LNCaP clone FGC (cell line): ENCODE measurements at regions not wholly inside any gene's neighbourhood (a gene's known extent, or its start where the extent isn't known, plus 50 kb on each side); places are given as distances from the start of the nearest gene placed in this dataset.
"Not testable (repeated sequence)": the region's sequence is repeated elsewhere in the genome, so short reads cannot be mapped to it uniquely, and the experiment has no call there.

Experiments used
- DNase-seq: peaks from one replicate; pipeline ENCODE4 v3.0.0-alpha.2; 2011; ENCODE audit warnings: low read depth
- H3K4me3 ChIP-seq: 2 replicates; pipeline ENCODE4 v1.5.1; 2011; ENCODE audit warnings: mild to moderate bottlenecking, low read depth, low read length, control low read depth
- TF ChIP-seq, protein P1 (sequence below): IDR thresholded peaks from 2 replicates; pipeline ENCODE4 v1.5.1; 2012; ENCODE audit warnings: mild to moderate bottlenecking; ENCODE audit not compliant: control insufficient read depth, insufficient read depth; ENCODE audit errors: extremely low read depth

DNA sequence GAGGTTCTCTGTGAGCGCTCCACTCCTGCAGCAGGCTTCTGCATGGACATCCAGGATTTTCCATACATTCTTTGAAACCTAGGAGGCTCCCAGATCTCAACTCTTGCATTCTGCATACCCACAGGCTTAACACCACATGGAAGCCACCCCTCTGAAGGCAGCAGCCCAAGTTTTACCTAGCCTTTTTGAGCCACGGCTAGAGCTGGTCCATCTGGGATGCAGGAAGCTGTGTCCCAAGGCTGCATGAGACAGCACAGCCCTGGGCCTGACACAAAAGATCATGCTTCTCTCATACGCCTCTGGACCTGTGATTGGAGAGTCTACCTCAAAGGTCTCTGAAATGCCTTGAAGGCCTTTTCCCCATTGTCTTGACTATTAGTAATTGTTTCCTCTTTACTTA is 53.6 kb upstream of the RPRM start:
- DNase-seq = no peak
- TF ChIP-seq, protein P1, sequence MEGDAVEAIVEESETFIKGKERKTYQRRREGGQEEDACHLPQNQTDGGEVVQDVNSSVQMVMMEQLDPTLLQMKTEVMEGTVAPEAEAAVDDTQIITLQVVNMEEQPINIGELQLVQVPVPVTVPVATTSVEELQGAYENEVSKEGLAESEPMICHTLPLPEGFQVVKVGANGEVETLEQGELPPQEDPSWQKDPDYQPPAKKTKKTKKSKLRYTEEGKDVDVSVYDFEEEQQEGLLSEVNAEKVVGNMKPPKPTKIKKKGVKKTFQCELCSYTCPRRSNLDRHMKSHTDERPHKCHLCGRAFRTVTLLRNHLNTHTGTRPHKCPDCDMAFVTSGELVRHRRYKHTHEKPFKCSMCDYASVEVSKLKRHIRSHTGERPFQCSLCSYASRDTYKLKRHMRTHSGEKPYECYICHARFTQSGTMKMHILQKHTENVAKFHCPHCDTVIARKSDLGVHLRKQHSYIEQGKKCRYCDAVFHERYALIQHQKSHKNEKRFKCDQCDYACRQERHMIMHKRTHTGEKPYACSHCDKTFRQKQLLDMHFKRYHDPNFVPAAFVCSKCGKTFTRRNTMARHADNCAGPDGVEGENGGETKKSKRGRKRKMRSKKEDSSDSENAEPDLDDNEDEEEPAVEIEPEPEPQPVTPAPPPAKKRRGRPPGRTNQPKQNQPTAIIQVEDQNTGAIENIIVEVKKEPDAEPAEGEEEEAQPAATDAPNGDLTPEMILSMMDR = no peak
- no peak overlapping the region for H3K4me3 ChIP-seq

DNA sequence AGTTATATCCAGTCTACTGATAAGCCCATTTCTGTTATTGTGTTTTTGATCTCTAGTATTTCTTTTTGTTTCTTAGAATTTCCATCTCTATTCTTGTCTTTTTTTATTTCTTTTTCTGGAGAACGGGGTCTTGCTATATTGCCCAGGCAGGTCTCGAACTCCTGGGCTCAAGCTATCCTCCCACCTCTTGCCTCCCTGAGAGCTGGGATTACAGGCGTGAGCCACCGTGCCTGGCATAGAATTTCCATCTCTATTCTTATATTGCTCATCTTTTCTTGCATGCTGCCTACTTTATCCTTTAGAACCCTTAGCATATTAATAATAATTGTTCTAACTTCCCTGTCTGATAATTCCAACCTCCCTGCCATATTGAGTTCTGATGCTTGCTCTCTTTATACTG is 55.2 kb upstream of the RPRM start:
- H3K4me3 ChIP-seq, DNase-seq: not testable (repeated sequence)

DNA sequence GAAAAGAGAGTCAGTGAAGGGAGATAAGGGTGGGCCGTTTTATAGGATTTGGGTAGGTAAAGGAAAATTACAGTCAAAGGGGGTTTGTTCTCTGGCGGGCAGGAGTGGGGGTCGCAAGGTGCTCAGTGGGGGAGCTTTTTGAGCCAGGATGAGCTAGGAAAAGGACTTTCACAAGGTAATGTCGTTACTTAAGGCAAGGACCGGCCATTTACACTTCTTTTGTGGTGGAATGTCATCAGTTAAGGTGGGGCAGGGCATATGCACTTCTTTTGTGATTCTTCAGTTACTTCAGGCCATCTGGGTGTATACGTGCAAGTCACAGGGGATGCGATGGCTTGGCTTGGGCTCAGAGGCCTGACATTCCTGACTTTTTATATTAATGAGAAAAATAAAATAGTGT is 56.0 kb upstream of the RPRM start:
- not testable (repeated sequence) for DNase-seq, H3K4me3 ChIP-seq

DNA sequence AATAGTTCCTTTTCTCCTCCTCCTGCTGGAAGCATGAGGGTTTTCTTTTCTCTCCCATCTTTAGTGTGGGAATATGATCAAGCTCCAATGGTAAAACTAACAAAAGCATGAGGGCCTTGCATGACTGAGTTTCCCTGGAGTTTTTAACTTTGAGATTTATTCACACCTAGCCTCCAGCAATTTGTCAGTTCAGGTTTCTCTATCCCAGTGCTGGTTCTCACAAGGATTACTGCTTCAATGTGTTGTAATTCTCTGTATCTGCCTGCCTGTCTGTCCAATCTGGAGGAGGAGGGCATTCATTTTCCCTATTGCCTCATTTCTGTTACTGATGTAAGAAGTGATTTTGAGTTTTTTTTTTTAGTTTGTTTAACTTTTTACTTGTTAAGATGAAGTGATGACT is 57.6 kb upstream of the RPRM start:
- H3K4me3 ChIP-seq = no peak overlapping the region
- DNase-seq = no peak
- TF ChIP-seq, protein P1 = no peak

DNA sequence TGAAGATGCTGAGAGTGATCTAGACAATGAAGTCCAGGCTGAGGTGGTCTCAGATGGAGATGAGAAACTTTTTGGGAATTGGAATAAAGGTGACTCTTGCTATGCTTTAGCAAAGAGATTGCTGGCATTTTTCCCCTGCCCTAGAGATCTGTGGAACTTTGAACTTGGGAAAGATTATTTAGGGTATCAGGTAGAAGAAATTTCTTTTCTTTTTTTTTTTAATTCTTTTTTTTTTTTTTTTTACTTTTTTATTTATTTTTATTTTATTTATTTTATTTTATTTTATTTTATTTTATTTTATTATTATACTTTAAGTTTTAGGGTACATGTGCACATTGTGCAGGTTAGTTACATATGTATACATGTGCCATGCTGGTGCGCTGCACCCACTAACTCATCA is 59.5 kb upstream of the RPRM start:
- DNase-seq = not testable (repeated sequence)

DNA sequence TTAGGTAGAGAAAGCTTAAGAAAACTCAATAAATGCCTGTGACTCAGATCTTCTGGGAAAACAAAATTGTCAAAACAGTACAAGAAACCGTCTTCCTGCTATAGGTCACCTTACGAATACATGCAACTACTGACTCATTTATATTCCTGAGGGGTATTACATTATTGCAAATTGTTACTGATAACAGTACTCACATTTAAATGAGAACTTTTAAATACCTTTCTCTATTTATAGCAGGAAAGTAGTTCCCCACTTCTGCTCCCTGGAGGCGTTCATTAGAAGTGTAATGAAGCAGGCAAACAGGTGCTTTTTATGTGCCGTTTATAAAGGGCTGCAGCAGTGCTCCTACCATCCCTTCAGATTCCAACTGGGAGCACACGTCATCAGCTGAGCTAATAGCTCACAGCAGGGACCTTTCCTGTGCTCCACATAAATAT is 65.1 kb upstream of the RPRM start:
- H3K4me3 ChIP-seq = no peak overlapping the region
- no peak for DNase-seq
- TF ChIP-seq, protein P1 = no peak

More for the DNA sequence above, 59.5 kb upstream of the RPRM start:
- not testable (repeated sequence) for H3K4me3 ChIP-seq

DNA sequence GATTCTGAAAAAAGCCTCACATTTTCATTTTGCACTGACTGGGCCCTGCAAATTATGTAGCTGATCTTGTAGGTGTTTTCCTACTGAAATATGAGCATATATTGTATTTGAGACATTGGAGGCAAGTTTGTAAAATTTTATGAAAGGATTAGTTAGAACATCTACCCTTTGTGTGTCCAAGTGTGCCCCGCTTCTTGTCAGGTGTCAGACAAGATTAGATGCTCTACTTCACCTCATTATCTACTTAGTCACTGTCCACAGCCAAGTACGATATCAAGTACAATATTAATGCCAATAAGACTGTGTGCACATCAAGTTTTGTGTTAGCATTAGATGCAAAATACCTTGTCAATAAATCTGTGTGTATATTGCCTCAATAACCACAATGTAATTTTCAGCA is 67.8 kb upstream of the RPRM start:
- no peak for DNase-seq

DNA sequence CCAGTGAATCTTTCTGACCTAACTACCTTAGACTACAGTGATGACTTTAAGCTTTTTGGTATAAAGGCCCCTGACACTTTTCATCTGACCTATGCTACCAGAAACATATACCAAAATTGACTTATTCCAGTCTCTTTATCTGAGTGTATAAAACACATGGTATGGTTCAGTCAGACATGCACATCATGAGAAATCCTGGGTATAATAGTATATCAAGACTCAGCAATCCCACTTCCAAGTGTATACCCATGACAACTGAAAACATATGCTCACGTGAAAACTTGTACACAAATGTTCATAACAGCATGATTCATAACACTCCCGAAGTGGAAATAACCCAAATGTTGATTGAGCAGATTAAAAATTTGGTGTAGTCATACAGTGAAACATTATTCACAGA is 70.0 kb upstream of the RPRM start:
- no peak for DNase-seq
- TF ChIP-seq, protein P1 = no peak
- no peak overlapping the region for H3K4me3 ChIP-seq

More for the DNA sequence above, 67.8 kb upstream of the RPRM start:
- TF ChIP-seq, protein P1 = no peak
- no peak overlapping the region for H3K4me3 ChIP-seq

DNA sequence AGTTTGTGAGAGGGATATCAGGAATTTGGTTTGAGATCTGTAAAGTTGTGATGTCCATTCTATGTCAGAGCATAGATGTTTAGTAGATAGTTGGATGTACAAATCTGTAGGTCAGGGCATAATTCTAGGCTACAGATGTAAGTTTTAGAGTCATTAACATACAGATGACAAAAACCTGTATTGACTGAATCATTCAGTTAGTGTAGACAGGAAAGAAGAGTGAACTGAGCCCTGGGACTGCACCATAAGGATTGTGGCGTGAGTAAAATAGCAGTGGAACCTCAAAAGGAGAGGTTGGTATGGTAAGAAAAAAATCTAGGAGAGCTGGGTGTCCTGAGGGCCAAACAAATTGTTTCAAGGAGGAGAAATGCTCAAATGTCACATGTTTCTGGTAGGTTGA is 73.1 kb upstream of the RPRM start:
- no peak for DNase-seq
- TF ChIP-seq, protein P1 = no peak
- H3K4me3 ChIP-seq = no peak overlapping the region
